IMR-90 (cell line): ENCODE measurements at regions not wholly inside any gene's neighbourhood (a gene's known extent, or its start where the extent isn't known, plus 50 kb on each side); places are given as distances from the start of the nearest gene placed in this dataset.

ENCODE experiments used
- ATAC-seq: fragments of 200-7000 bp; cut with Tn5 transposase; 2 replicates; pipeline ENCODE4 v1.9.1; 2020; ENCODE audit warnings: low read depth, mild to moderate bottlenecking, moderate library complexity
- BruUV-seq: library from RNA; stranded (reverse); fragments of 400-500 nt; replicated peaks from 2 replicates; lab custom pipeline; 2021; lab: Mats Ljungman, UMichigan
- CTCF ChIA-PET: fragments of 300-600 bp; formaldehyde crosslinking; extraction: SDS; loops from one replicate; lab custom pipeline; 2021; ENCODE audit warnings: antibody characterized with exemption; lab: Yijun Ruan, JAX
- POLR2A ChIA-PET: fragments of 300-600 bp; sonication (Branson Sonifier 250); formaldehyde crosslinking; loops from one replicate; lab custom pipeline; 2022; ENCODE audit warnings: antibody characterized with exemption; ENCODE audit not compliant: unreplicated experiment; lab: Charles Lee
- DNase-seq: peaks from one replicate; pipeline ENCODE4 v3.0.0; 2013
- H2AFZ ChIP-seq: replicated peaks from 2 replicates; pipeline ENCODE3; 2013; ENCODE audit warnings: low read length, mild to moderate bottlenecking; ENCODE audit not compliant: poor library complexity
- H2AK5ac ChIP-seq: 2 replicates; pipeline ENCODE4 v1.6.1; 2013; ENCODE audit warnings: low read depth, low read length, inconsistent platforms
- H2AK9ac ChIP-seq: replicated peaks from 2 replicates; pipeline ENCODE3; 2013; ENCODE audit warnings: mild to moderate bottlenecking, low read depth, low read length, moderate library complexity; ENCODE audit not compliant: poor library complexity
- H2BK120ac ChIP-seq: 2 replicates; pipeline ENCODE4 v1.6.1; 2013; ENCODE audit warnings: low read depth, low read length, inconsistent platforms
- H2BK15ac ChIP-seq: 3 replicates; pipeline ENCODE4 v1.6.1; 2013; ENCODE audit warnings: low read depth, low read length, inconsistent platforms
- H2BK20ac ChIP-seq: 2 replicates; pipeline ENCODE4 v1.6.1; 2013; ENCODE audit warnings: low read depth, mild to moderate bottlenecking, inconsistent platforms, low read length, moderate library complexity
- H2BK5ac ChIP-seq: 2 replicates; pipeline ENCODE4 v1.6.1; 2013; ENCODE audit warnings: mild to moderate bottlenecking, low read depth, low read length, inconsistent platforms; ENCODE audit not compliant: poor library complexity, severe bottlenecking
- H3K14ac ChIP-seq: replicated peaks from 2 replicates; pipeline ENCODE4 v1.6.1; 2013; ENCODE audit warnings: low read depth, low read length, inconsistent platforms
- H3K18ac ChIP-seq: 2 replicates; pipeline ENCODE4 v1.6.1; 2013; ENCODE audit warnings: low read depth, low read length, control low read depth
- H3K23ac ChIP-seq: 2 replicates; pipeline ENCODE4 v1.6.1; 2013; ENCODE audit warnings: low read depth, low read length, inconsistent platforms
- H3K27ac ChIP-seq: 2 replicates; pipeline ENCODE4 v1.5.1; 2013; ENCODE audit warnings: mild to moderate bottlenecking, control low read depth, low read length; ENCODE audit not compliant: insufficient read depth
- H3K27me3 ChIP-seq: 2 replicates; pipeline ENCODE4 v1.6.1; 2013; ENCODE audit warnings: low read length; ENCODE audit not compliant: control insufficient read depth, insufficient read depth
- H3K36me3 ChIP-seq: 2 replicates; pipeline ENCODE4 v1.6.1; 2013; ENCODE audit warnings: low read length, mixed read lengths; ENCODE audit not compliant: control insufficient read depth, insufficient read depth
- H3K4ac ChIP-seq: 2 replicates; pipeline ENCODE4 v1.6.1; 2013; ENCODE audit warnings: low read depth, low read length, inconsistent platforms
- H3K4me1 ChIP-seq: 2 replicates; pipeline ENCODE4 v1.6.1; 2013; ENCODE audit warnings: low read length, mixed read lengths; ENCODE audit not compliant: control insufficient read depth, insufficient read depth
- H3K4me2 ChIP-seq: 2 replicates; pipeline ENCODE4 v1.6.1; 2013; ENCODE audit warnings: low read depth, mild to moderate bottlenecking, control low read depth, low read length, moderate library complexity
- H3K4me3 ChIP-seq: 2 replicates; pipeline ENCODE4 v1.5.1; 2013; ENCODE audit warnings: low read depth, mild to moderate bottlenecking, control low read depth, low read length, moderate library complexity; ENCODE audit not compliant: insufficient read depth
- H3K56ac ChIP-seq: 2 replicates; pipeline ENCODE4 v1.6.1; 2013; ENCODE audit warnings: low read length, inconsistent platforms; ENCODE audit not compliant: insufficient read depth; ENCODE audit errors: extremely low read depth
- H3K79me1 ChIP-seq, 2 experiments: 2 replicates each; pipeline ENCODE4 v1.6.1; 2013; ENCODE audit warnings: low read length in 2 of 2, inconsistent platforms in 1 of 2, low read depth in 1 of 2
- H3K9ac ChIP-seq: 2 replicates; pipeline ENCODE4 v1.6.1; 2013; ENCODE audit warnings: low read depth, low read length, control low read depth
- H3K9me1 ChIP-seq: 2 replicates; pipeline ENCODE4 v1.6.1; 2013; ENCODE audit warnings: low read length, inconsistent platforms; ENCODE audit not compliant: insufficient read depth
- H3K9me3 ChIP-seq: 2 replicates; pipeline ENCODE4 v1.6.1; 2013; ENCODE audit warnings: low read length; ENCODE audit not compliant: control insufficient read depth, insufficient read depth
- H4K20me1 ChIP-seq: 2 replicates; pipeline ENCODE4 v1.6.1; 2013; ENCODE audit warnings: low read length, inconsistent platforms; ENCODE audit not compliant: insufficient read depth
- H4K5ac ChIP-seq: 2 replicates; pipeline ENCODE4 v1.6.1; 2013; ENCODE audit warnings: mild to moderate bottlenecking, low read depth, low read length, control low read depth
- H4K8ac ChIP-seq, 2 experiments: 2 replicates each; pipeline ENCODE4 v1.6.1; 2013; ENCODE audit warnings: low read depth in 2 of 2, low read length in 2 of 2, control low read depth in 1 of 2, inconsistent platforms in 1 of 2
- H4K91ac ChIP-seq: 2 replicates; pipeline ENCODE4 v1.6.1; 2013; ENCODE audit warnings: low read depth, low read length, inconsistent platforms; ENCODE audit not compliant: insufficient read depth
- CTCF ChIP-seq: conservative IDR thresholded peaks from 2 replicates; pipeline ENCODE4 v1.5.1; 2012; ENCODE audit warnings: mild to moderate bottlenecking, low read depth, low read length, improper control_type of control experiment
- ELK1 ChIP-seq: fragments of 150-350 bp; IDR thresholded peaks from 2 replicates; pipeline ENCODE4 v1.6.1; 2016; ENCODE audit warnings: low read depth, mild to moderate bottlenecking, low read length, moderate library complexity, borderline replicate concordance
- FOS ChIP-seq: fragments of 150-350 bp; IDR thresholded peaks from 2 replicates; pipeline ENCODE4 v1.6.1; 2016; ENCODE audit warnings: low read depth, low read length
- MAFK ChIP-seq: IDR thresholded peaks from 2 replicates; pipeline ENCODE4 v1.6.1; 2012; ENCODE audit warnings: low read depth, low read length, improper control_type of control experiment
- MAZ ChIP-seq: IDR thresholded peaks from 2 replicates; pipeline ENCODE4 v1.6.1; 2012; ENCODE audit warnings: low read depth, mild to moderate bottlenecking, low read length, improper control_type of control experiment, moderate library complexity, borderline replicate concordance
- MXI1 ChIP-seq: IDR thresholded peaks from 2 replicates; pipeline ENCODE4 v1.6.1; 2012; ENCODE audit warnings: low read depth, mild to moderate bottlenecking, low read length, moderate library complexity, borderline replicate concordance
- POLR2A ChIP-seq: IDR thresholded peaks from 2 replicates; pipeline ENCODE4 v1.6.1; 2012; ENCODE audit warnings: mild to moderate bottlenecking, low read depth, low read length
- RAD21 ChIP-seq: IDR thresholded peaks from 2 replicates; pipeline ENCODE4 v1.6.1; 2012; ENCODE audit warnings: low read length, improper control_type of control experiment
- RCOR1 ChIP-seq: IDR thresholded peaks from 2 replicates; pipeline ENCODE4 v1.6.1; 2012; ENCODE audit warnings: mild to moderate bottlenecking, low read length, improper control_type of control experiment; ENCODE audit not compliant: insufficient replicate concordance
- SMC3 ChIP-seq: fragments of 150-350 bp; IDR thresholded peaks from 2 replicates; pipeline ENCODE4 v1.6.1; 2016; ENCODE audit warnings: low read depth, mild to moderate bottlenecking, antibody characterized with exemption, low read length, moderate library complexity
- USF2 ChIP-seq: fragments of 150-350 bp; IDR thresholded peaks from 2 replicates; pipeline ENCODE4 v1.6.1; 2017; ENCODE audit warnings: mild to moderate bottlenecking, antibody characterized with exemption, low read length, low read depth
- dilution Hi-C: fragments of 300-500 bp; cut with HindIII; formaldehyde crosslinking; loops from one replicate; pipeline ENCODE4 v1.14.3; 2018; ENCODE audit warnings: low sequenced_read_pairs; ENCODE audit not compliant: unreplicated experiment
- in situ Hi-C: fragments of 300-500 bp; cut with MboI; formaldehyde crosslinking; loops from 3 replicates; pipeline ENCODE4 v1.14.3; 2019; ENCODE audit warnings: low sequenced_read_pairs, inconsistent platforms, mixed read lengths
- intact Hi-C: fragments of 100-400 bp; cut with micrococcal nuclease; formaldehyde crosslinking; loops from 2 replicates; pipeline ENCODE4 v1.10.0; 2022

GRCh38 chr4:67037504-67038227 is 507.6 kb downstream of the CENPC start:
- Histone ChIP-seq H3K4me2 (no peak overlapping the region), H3K23ac (no peak overlapping the region), H2BK20ac (no peak overlapping the region), H4K5ac (no peak overlapping the region), H3K9ac (no peak overlapping the region), H2AK9ac (no peak overlapping the region), H4K20me1 (no peaks in the 10 kb centered on the region), H2AK5ac (no peak overlapping the region), H3K4ac (no peak overlapping the region), H3K9me1 (no peaks in the 10 kb centered on the region), H2BK5ac (no peak overlapping the region), H4K8ac (no peak overlapping the region), H2BK120ac (no peak overlapping the region), H3K36me3 (no peaks in the 10 kb centered on the region), H3K18ac (no peak overlapping the region), H3K56ac (no peak overlapping the region), H3K14ac (no peak overlapping the region), H3K27me3 (no peaks in the 10 kb centered on the region), H2BK15ac (no peak overlapping the region), H3K27ac (no peak overlapping the region), H3K9me3 (peaks cover 10% of the 10 kb centered on the region), H3K4me3 (no peak overlapping the region), H3K79me1 (no peaks in the 10 kb centered on the region), H4K91ac (no peak overlapping the region), H2AFZ (no peak overlapping the region), H3K4me1 (no peaks in the 10 kb centered on the region)
- dilution Hi-C loops (no loop called here), intact Hi-C loops (no loop called here), in situ Hi-C loops (no loop called here)
- CTCF ChIA-PET = no interaction called here
- no TSS peak for BruUV-seq
- no peak for DNase-seq
- no peak for TF ChIP-seq RCOR1
- TF ChIP-seq MXI1 = no peak
- TF ChIP-seq MAFK = no peak
- TF ChIP-seq ELK1 = no peak
- no peak for TF ChIP-seq RAD21
- no peak for TF ChIP-seq FOS
- TF ChIP-seq USF2 = no peak
- no peak for TF ChIP-seq POLR2A
- TF ChIP-seq CTCF = no peak
- no peak for TF ChIP-seq SMC3
- no peak for TF ChIP-seq MAZ
- POLR2A ChIA-PET = no interaction called here
- ATAC-seq = no peak
